Right atrium auricular region (tissue), 2 donors: ENCODE measurements at regions not wholly inside any gene's neighbourhood (a gene's known extent, or its start where the extent isn't known, plus 50 kb on each side); places are given as distances from the start of the nearest gene placed in this dataset.
A peak's percentile ranks its signal among the peaks of the same experiment; 100 is the strongest.

Experiments
- DNase-seq: peaks from one replicate; pipeline ENCODE4 v3.0.0-alpha.2; 2019; ENCODE audit warnings: low spot score
- H3K27ac ChIP-seq, 2 donors: fragments of 200-600 bp; sonication (generic); 1 replicate in 1 of 2; 2 replicates in 1 of 2; pipeline ENCODE4 v1.5.1; 2016 to 2019
- H3K27me3 ChIP-seq, 2 donors: fragments of 200-600 bp; sonication (generic); one replicate each; pipeline versions ENCODE4 v1.5.1 to v1.6.0; 2017 to 2019
- H3K36me3 ChIP-seq: fragments of 200-600 bp; sonication (generic); one replicate; pipeline ENCODE4 v1.5.1; 2016
- H3K4me1 ChIP-seq, 2 donors: fragments of 200-600 bp; sonication (generic); one replicate each; pipeline versions ENCODE4 v1.5.1 to v1.6.0; 2017 to 2019
- H3K4me3 ChIP-seq, 2 donors: fragments of 200-600 bp; sonication (generic); 1 replicate in 1 of 2; 2 replicates in 1 of 2; pipeline ENCODE4 v1.5.1; 2017 to 2019; ENCODE audit warnings: mild to moderate bottlenecking in 1 of 2, moderate library complexity in 1 of 2
- H3K9me3 ChIP-seq, 2 donors: fragments of 200-600 bp; sonication (generic); one replicate each; pipeline ENCODE4 v1.5.1; 2019
- TF ChIP-seq, protein P1 (sequence below), 2 donors: fragments of 200-600 bp; sonication (generic); IDR thresholded peaks; one replicate each; pipeline ENCODE4 v1.5.1; 2019; ENCODE audit warnings: antibody characterized with exemption in 2 of 2

DNA sequence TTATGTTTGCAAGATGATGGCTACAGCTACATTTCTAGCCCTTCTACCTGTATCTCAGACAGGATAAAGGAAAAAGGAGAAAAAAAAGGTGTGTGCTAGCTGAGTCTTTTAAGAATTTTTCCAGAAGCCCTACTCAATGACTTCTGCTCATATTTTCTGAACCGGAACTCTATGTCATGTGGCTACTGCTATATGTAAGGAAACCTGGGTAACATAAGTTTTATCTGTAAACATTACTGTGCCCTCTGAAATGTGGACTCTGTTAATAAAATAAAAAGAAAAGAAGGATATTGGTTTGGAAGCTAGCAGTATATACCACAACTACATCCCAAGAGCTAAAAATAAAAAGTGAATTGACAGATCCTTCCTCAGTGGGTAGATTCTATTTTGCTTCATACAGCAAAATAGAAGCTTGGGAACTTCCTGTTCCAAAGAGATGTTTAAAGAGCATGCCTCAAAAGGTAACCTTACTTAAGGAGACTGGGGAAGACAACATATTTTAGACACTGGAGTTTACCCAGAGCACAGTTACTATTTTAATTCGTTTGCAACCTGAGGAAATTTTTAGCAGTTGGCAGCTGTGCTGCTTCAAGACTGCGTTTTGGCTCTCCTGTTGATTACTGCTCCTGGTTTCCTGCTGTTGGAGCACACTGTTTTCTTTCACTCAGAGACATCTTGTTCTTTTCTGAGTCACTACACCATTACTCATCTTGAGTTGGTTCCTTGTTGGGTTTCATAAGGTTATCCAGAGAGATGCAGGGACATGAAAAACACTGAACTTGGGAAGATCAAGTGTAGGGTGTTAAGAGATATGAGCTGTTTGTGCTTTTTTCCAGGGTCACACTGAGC, 280.7 kb downstream of the NFKBIZ start:
- no peak for DNase-seq
- Histone ChIP-seq H3K36me3 (no peaks in the 10 kb centered on the region), H3K4me3 (no peak overlapping the region), H3K27me3 (no peaks in the 10 kb centered on the region), H3K4me1 (peaks cover 0 to 7% of the 10 kb centered on the region in 2 donors), H3K27ac (peak overlapping the region; percentile 71 to 74), H3K9me3 (no peaks in the 10 kb centered on the region)
- TF ChIP-seq, protein P1, sequence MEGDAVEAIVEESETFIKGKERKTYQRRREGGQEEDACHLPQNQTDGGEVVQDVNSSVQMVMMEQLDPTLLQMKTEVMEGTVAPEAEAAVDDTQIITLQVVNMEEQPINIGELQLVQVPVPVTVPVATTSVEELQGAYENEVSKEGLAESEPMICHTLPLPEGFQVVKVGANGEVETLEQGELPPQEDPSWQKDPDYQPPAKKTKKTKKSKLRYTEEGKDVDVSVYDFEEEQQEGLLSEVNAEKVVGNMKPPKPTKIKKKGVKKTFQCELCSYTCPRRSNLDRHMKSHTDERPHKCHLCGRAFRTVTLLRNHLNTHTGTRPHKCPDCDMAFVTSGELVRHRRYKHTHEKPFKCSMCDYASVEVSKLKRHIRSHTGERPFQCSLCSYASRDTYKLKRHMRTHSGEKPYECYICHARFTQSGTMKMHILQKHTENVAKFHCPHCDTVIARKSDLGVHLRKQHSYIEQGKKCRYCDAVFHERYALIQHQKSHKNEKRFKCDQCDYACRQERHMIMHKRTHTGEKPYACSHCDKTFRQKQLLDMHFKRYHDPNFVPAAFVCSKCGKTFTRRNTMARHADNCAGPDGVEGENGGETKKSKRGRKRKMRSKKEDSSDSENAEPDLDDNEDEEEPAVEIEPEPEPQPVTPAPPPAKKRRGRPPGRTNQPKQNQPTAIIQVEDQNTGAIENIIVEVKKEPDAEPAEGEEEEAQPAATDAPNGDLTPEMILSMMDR (IDR thresholded peaks at IDR 0.05): no peak

DNA sequence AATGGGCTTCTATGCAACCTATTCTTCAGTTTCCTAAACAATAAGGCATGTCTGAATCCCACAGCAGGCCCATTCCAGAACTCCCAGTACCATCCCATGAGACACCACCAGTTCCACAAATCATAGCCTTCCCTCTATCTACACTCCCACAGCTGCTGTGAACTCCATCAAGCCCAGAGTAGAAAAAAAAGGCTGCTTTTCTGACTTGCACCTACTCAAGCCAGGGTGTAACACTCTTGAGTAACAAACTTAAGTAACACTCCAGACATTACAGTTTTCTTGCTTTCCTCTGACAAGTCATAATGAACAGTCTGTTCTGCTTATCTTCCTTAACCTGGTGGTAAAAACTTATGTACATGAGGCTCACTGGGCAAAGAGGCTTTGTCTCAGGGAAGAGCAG, 283.1 kb downstream of the NFKBIZ start:
- Histone ChIP-seq H3K4me1 (peaks cover 0 to 7% of the 10 kb centered on the region in 2 donors), H3K9me3 (no peaks in the 10 kb centered on the region), H3K4me3 (no peak overlapping the region), H3K27me3 (no peaks in the 10 kb centered on the region), H3K36me3 (no peaks in the 10 kb centered on the region), H3K27ac (peak overlapping the region; percentile 54 to 74)
- TF ChIP-seq, protein P1 (IDR thresholded peaks at IDR 0.05): no peak
- DNase-seq: peak; percentile 68

DNA sequence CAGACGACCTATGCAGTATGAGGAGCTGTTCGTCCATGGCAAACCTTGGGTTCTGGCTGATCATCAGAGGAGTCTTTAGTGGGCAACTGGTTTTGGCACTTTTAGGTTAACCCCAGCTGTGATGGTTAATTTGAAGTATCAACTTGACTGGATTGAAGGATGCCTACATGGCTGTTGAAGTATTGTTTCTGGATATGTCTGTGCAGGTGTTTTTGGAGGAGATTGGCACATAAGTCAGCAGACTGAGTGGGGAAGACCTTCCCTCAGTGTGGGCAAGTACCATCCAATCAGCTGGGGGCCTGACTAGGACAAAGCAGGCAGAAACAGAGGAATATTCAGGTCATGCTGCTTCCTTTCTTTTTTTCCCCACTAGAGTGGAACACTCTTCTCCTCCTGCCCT, 284.1 kb downstream of the NFKBIZ start:
- Histone ChIP-seq H3K4me3 (no peak overlapping the region), H3K27ac (peak overlapping the region; percentile 54 to 74), H3K27me3 (no peaks in the 10 kb centered on the region), H3K9me3 (no peaks in the 10 kb centered on the region), H3K36me3 (no peaks in the 10 kb centered on the region), H3K4me1 (peaks cover 0 to 7% of the 10 kb centered on the region in 2 donors)
- TF ChIP-seq, protein P1 (IDR thresholded peaks at IDR 0.05): no peak
- DNase-seq: no peak

DNA sequence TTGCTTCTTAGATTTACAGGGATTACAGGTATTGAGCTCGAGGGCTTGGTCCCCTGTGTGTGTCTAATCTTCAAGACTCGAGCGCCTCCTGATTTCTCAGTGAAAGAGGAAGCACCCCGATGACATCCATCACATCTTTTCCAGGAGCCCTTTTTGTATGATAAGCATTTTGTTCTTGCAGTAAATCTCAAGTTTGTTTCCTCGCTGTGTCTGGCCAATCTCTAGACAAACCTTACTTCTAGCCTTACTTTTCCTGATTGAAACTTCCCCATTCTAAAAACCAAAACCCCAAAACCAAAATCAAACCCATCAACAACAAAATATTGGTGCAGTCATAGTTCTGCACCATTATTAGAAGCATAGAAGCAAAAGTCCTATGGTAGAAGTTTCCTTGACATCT, 286.0 kb downstream of the NFKBIZ start:
- H3K4me3 ChIP-seq: no peak overlapping the region
- H3K36me3 ChIP-seq: no peaks in the 10 kb centered on the region
- no peaks in the 10 kb centered on the region for H3K9me3 ChIP-seq
- H3K4me1 ChIP-seq: no peaks in the 10 kb centered on the region
- H3K27ac ChIP-seq: no peak overlapping the region
- TF ChIP-seq, protein P1 (IDR thresholded peaks at IDR 0.05): no peak
- H3K27me3 ChIP-seq: no peaks in the 10 kb centered on the region
- no peak for DNase-seq

DNA sequence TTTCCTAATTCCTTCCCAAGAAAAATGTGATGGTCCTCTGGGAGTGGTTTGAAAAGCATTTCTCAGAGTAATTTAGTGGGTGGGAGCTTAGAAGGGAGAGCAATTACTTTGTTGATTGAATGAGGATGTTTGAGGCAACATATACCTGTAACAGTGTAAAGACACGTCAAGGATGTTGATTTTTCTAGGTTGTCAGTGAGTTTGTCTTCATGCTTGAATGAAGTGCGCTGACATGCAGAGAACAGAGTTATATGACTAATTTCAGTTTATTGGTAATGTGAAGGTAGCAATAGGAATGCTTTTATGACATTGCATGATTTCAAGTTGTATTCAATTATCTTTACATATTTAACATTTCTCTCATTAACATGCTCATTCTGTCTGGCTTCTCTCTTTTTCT, 286.9 kb downstream of the NFKBIZ start:
- TF ChIP-seq, protein P1 (IDR thresholded peaks at IDR 0.05): no peak
- no peaks in the 10 kb centered on the region for H3K36me3 ChIP-seq
- H3K4me3 ChIP-seq: no peak overlapping the region
- no peak overlapping the region for H3K27ac ChIP-seq
- H3K9me3 ChIP-seq: no peaks in the 10 kb centered on the region
- peaks cover 0 to 4% of the 10 kb centered on the region in 2 donors for H3K4me1 ChIP-seq
- DNase-seq: no peak
- H3K27me3 ChIP-seq: no peaks in the 10 kb centered on the region
